Peyer's patch (tissue), 4 donors: ENCODE measurements at regions not wholly inside any gene's neighbourhood (a gene's known extent, or its start where the extent isn't known, plus 50 kb on each side); places are given as distances from the start of the nearest gene placed in this dataset.

Source experiments
- DNase-seq, 3 donors: peaks; one replicate each; pipeline ENCODE4 v3.0.0-alpha.2; 2017 to 2019
- H3K27ac ChIP-seq, 4 donors: fragments of 200-600 bp; sonication (generic); one replicate each; pipeline ENCODE4 v1.5.1; 2016 to 2019
- H3K27me3 ChIP-seq, 2 donors: fragments of 200-600 bp; sonication (generic); one replicate each; pipeline ENCODE4 v1.5.1; 2019
- H3K36me3 ChIP-seq, 3 donors: fragments of 200-600 bp; sonication (generic); one replicate each; pipeline ENCODE4 v1.5.1; 2016 to 2019
- H3K4me1 ChIP-seq, 4 donors: fragments of 200-600 bp; sonication (generic); one replicate each; pipeline ENCODE4 v1.5.1; 2016 to 2019
- H3K4me3 ChIP-seq, 4 donors: fragments of 200-600 bp; sonication (generic); 1 replicate in 3 of 4; 2 replicates in 1 of 4; pipeline ENCODE4 v1.5.1; 2016 to 2019; ENCODE audit warnings: mild to moderate bottlenecking in 1 of 4
- H3K9me3 ChIP-seq, 4 donors: fragments of 200-600 bp; sonication (generic); one replicate each; pipeline ENCODE4 v1.5.1; 2016 to 2019; ENCODE audit warnings: mild to moderate bottlenecking in 1 of 4
- CTCF ChIP-seq, 6 experiments: fragments of 450-650 bp in 4 of 6; fragments of 200-600 bp in 2 of 6; sonication (generic) in 1 of 6; IDR thresholded peaks; one replicate each; pipeline ENCODE4 v1.5.1; 2017 to 2019; ENCODE audit warnings: antibody characterized with exemption in 6 of 6, mild to moderate bottlenecking in 3 of 6, moderate library complexity in 1 of 6
- POLR2A ChIP-seq, 2 donors: fragments of 450-650 bp; IDR thresholded peaks; one replicate each; pipeline ENCODE4 v1.5.1; 2017; ENCODE audit warnings: antibody characterized with exemption in 2 of 2, mild to moderate bottlenecking in 2 of 2, moderate library complexity in 2 of 2

GRCh38 chrX:20952180-20952579 lies 422.0 kb upstream of the CNKSR2 start:
- H3K9me3 ChIP-seq, result no peaks in the 10 kb centered on the region
- no peak overlapping the region for H3K4me3 ChIP-seq
- no peak for DNase-seq
- no peaks in the 10 kb centered on the region for H3K4me1 ChIP-seq
- no peak overlapping the region for H3K27ac ChIP-seq
- no peaks in the 10 kb centered on the region for H3K36me3 ChIP-seq
- TF ChIP-seq POLR2A (IDR thresholded peaks at IDR 0.05), result no peak
- no peaks in the 10 kb centered on the region for H3K27me3 ChIP-seq

GRCh38 chrX:20951016-20951810 lies 423.0 kb upstream of the CNKSR2 start:
- Histone ChIP-seq H3K27ac (no peak overlapping the region), H3K27me3 (no peaks in the 10 kb centered on the region)

GRCh38 chrX:20947411-20947912 lies 426.8 kb upstream of the CNKSR2 start:
- no peak overlapping the region for H3K27ac ChIP-seq
- H3K9me3 ChIP-seq, result no peaks in the 10 kb centered on the region
- H3K4me1 ChIP-seq, result no peaks in the 10 kb centered on the region
- TF ChIP-seq POLR2A (IDR thresholded peaks at IDR 0.05), result no peak
- no peak for TF ChIP-seq CTCF (IDR thresholded peaks at IDR 0.05)
- H3K4me3 ChIP-seq, result no peak overlapping the region
- no peak for DNase-seq
- no peaks in the 10 kb centered on the region for H3K36me3 ChIP-seq
- H3K27me3 ChIP-seq, result no peaks in the 10 kb centered on the region

More at GRCh38 chrX:20951016-20951810, 423.0 kb upstream of the CNKSR2 start:
- Histone ChIP-seq H3K4me3 (no peak overlapping the region), H3K9me3 (no peaks in the 10 kb centered on the region), H3K4me1 (no peaks in the 10 kb centered on the region), H3K36me3 (no peaks in the 10 kb centered on the region)
- TF ChIP-seq POLR2A (IDR thresholded peaks at IDR 0.05), result no peak
- TF ChIP-seq CTCF (IDR thresholded peaks at IDR 0.05), result no peak
- DNase-seq, result no peak

- no peaks in the 10 kb centered on the region for H3K36me3 ChIP-seq
- DNase-seq, result no peak
- H3K27ac ChIP-seq, result no peak overlapping the region
- H3K4me3 ChIP-seq, result no peak overlapping the region
- TF ChIP-seq POLR2A (IDR thresholded peaks at IDR 0.05) (no peak), CTCF (IDR thresholded peaks at IDR 0.05) (no peak)
- H3K4me1 ChIP-seq, result no peaks in the 10 kb centered on the region
- no peaks in the 10 kb centered on the region for H3K27me3 ChIP-seq
- H3K9me3 ChIP-seq, result no peaks in the 10 kb centered on the region
Observed at GRCh38 chrX:20913760-20914159, 460.5 kb upstream of the CNKSR2 start.

GRCh38 chrX:20906571-20906970 lies 467.6 kb upstream of the CNKSR2 start:
- Histone ChIP-seq H3K4me3 (no peak overlapping the region), H3K27ac (no peak overlapping the region), H3K4me1 (no peaks in the 10 kb centered on the region), H3K27me3 (no peaks in the 10 kb centered on the region), H3K36me3 (no peaks in the 10 kb centered on the region), H3K9me3 (no peaks in the 10 kb centered on the region)
- no peak for TF ChIP-seq CTCF (IDR thresholded peaks at IDR 0.05)
- TF ChIP-seq POLR2A (IDR thresholded peaks at IDR 0.05), result no peak
- no peak for DNase-seq

GRCh38 chrX:20884565-20884964 lies 489.7 kb upstream of the CNKSR2 start:
- H3K4me3 ChIP-seq, result no peak overlapping the region
- DNase-seq, result no peak
- TF ChIP-seq CTCF (IDR thresholded peaks at IDR 0.05), result no peak
- no peak for TF ChIP-seq POLR2A (IDR thresholded peaks at IDR 0.05)
- no peaks in the 10 kb centered on the region for H3K27me3 ChIP-seq
- no peaks in the 10 kb centered on the region for H3K9me3 ChIP-seq
- H3K4me1 ChIP-seq, result no peaks in the 10 kb centered on the region
- no peak overlapping the region for H3K27ac ChIP-seq
- no peaks in the 10 kb centered on the region for H3K36me3 ChIP-seq
